B cell (primary cell): ENCODE measurements at regions not wholly inside any gene's neighbourhood (a gene's known extent, or its start where the extent isn't known, plus 50 kb on each side); places are given as distances from the start of the nearest gene placed in this dataset.

ENCODE experiments used
- ATAC-seq: fragments of 200-7000 bp; cut with Tn5 transposase; one replicate; pipeline ENCODE4 v1.10.0; 2021; ENCODE audit warnings: low read depth, mild to moderate bottlenecking, moderate number of reproducible peaks, moderate library complexity
- CTCF ChIA-PET: fragments of 350-600 bp; sonication (Branson Sonifier 250); formaldehyde crosslinking; loops from one replicate; lab custom pipeline; 2021; ENCODE audit warnings: antibody characterized with exemption, inconsistent platforms; lab: Charles Lee
- POLR2A ChIA-PET: fragments of 350-600 bp; sonication (Branson Sonifier 250); formaldehyde crosslinking; loops from one replicate; lab custom pipeline; 2021; ENCODE audit warnings: antibody characterized with exemption; lab: Charles Lee
- DNase-seq: peaks from one replicate; pipeline ENCODE4 v3.0.0; 2013
- H2AFZ ChIP-seq: 2 replicates; pipeline ENCODE4 v1.6.1; 2012; ENCODE audit warnings: mild to moderate bottlenecking, low read depth, low read length; ENCODE audit not compliant: insufficient read depth, poor library complexity, severe bottlenecking
- H3K27ac ChIP-seq, 2 donors: 1 replicate in 1 of 2; 2 replicates in 1 of 2; pipeline ENCODE4 v1.5.1; 2012 to 2013; ENCODE audit warnings: low read length in 2 of 2, mild to moderate bottlenecking in 2 of 2, moderate library complexity in 1 of 2
- H3K27me3 ChIP-seq, 4 experiments: fragments of 200-600 bp in 1 of 4; sonication (generic) in 1 of 4; replicated peaks in 1 of 4; 1 replicate in 2 of 4; 2 replicates in 2 of 4; pipeline versions ENCODE4 v1.6.1 to v1.7.0; 2013 to 2016; ENCODE audit warnings: low read length in 3 of 4, mild to moderate bottlenecking in 2 of 4, mixed read lengths in 1 of 4, moderate library complexity in 1 of 4; ENCODE audit not compliant: insufficient read depth in 4 of 4, control insufficient read depth in 3 of 4; ENCODE audit errors: control extremely low read depth in 1 of 4
- H3K36me3 ChIP-seq, 2 experiments: replicated peaks in 1 of 2; 1 replicate in 1 of 2; 2 replicates in 1 of 2; pipeline versions ENCODE4 v1.6.1 to v1.7.1; 2013; ENCODE audit warnings: low read length in 1 of 2; ENCODE audit not compliant: insufficient read depth in 2 of 2, control insufficient read depth in 1 of 2; ENCODE audit errors: control extremely low read depth in 1 of 2, extremely low read depth in 1 of 2
- H3K4me1 ChIP-seq, 2 donors: fragments of 200-600 bp in 1 of 2; sonication (generic) in 1 of 2; 1 replicate in 1 of 2; 2 replicates in 1 of 2; pipeline versions ENCODE4 v1.5.1 to v1.6.1; 2013 to 2017; ENCODE audit warnings: low read length in 2 of 2; ENCODE audit not compliant: control insufficient read depth in 2 of 2, insufficient read depth in 2 of 2
- H3K4me2 ChIP-seq: replicated peaks from 2 replicates; pipeline ENCODE3; 2012; ENCODE audit warnings: mild to moderate bottlenecking, low read depth, low read length; ENCODE audit not compliant: poor library complexity, severe bottlenecking
- H3K4me3 ChIP-seq, 5 experiments: fragments of 200-600 bp in 1 of 5; sonication (generic) in 1 of 5; 1 replicate in 3 of 5; 2 replicates in 2 of 5; pipeline versions ENCODE4 v1.5.1 to v1.7.0; 2011 to 2016; ENCODE audit warnings: low read length in 4 of 5, mild to moderate bottlenecking in 4 of 5, low read depth in 2 of 5, control low read depth in 1 of 5, moderate library complexity in 1 of 5; ENCODE audit not compliant: insufficient read depth in 1 of 5; ENCODE audit errors: control extremely low read depth in 1 of 5, extremely low read depth in 1 of 5
- H3K79me2 ChIP-seq: fragments of 200-600 bp; sonication (generic); one replicate; pipeline ENCODE4 v1.6.0; 2016; ENCODE audit warnings: low read length; ENCODE audit not compliant: control insufficient read depth, insufficient read depth
- H3K9ac ChIP-seq: fragments of 200-600 bp; sonication (generic); 2 replicates; pipeline ENCODE4 v1.6.1; 2017; ENCODE audit warnings: mild to moderate bottlenecking, low read length, moderate library complexity
- H3K9me3 ChIP-seq, 3 donors: one replicate each; pipeline versions ENCODE4 v1.6.1 to v1.7.1; 2013; ENCODE audit warnings: low read length in 2 of 3; ENCODE audit not compliant: control insufficient read depth in 2 of 3, insufficient read depth in 1 of 3; ENCODE audit errors: control extremely low read depth in 1 of 3
- H4K20me1 ChIP-seq: 2 replicates; pipeline ENCODE4 v1.6.0; 2012; ENCODE audit warnings: mild to moderate bottlenecking, low read length; ENCODE audit not compliant: insufficient read depth, control insufficient read depth, poor library complexity, severe bottlenecking
- H3K27ac Mint-ChIP-seq: one replicate; pipeline ENCODE4 v1.8.0; 2021; ENCODE audit warnings: mixed read lengths
- H3K27me3 Mint-ChIP-seq: one replicate; pipeline ENCODE4 v1.8.0; 2021; ENCODE audit warnings: mixed read lengths
- H3K4me1 Mint-ChIP-seq: one replicate; pipeline ENCODE4 v1.8.0; 2021; ENCODE audit warnings: mixed read lengths
- H3K4me3 Mint-ChIP-seq: one replicate; pipeline ENCODE4 v1.8.0; 2021; ENCODE audit warnings: mixed read lengths
- H3K9me3 Mint-ChIP-seq: one replicate; pipeline ENCODE4 v1.8.0; 2022; ENCODE audit warnings: mixed read lengths; ENCODE audit not compliant: insufficient read depth
- CTCF ChIP-seq: fragments of 200-600 bp; IDR thresholded peaks from one replicate; pipeline ENCODE4 v1.8.0; 2022; ENCODE audit warnings: antibody characterized with exemption, mild to moderate bottlenecking
- EZH2 ChIP-seq: IDR thresholded peaks from 2 replicates; pipeline ENCODE4 v1.6.1; 2012; ENCODE audit warnings: borderline replicate concordance, low read depth, mild to moderate bottlenecking, moderate library complexity, low read length; ENCODE audit not compliant: insufficient read depth, poor library complexity, severe bottlenecking
- WGBS: methylation state at CpG from one replicate; pipeline ENCODE4 v1.1.5; 2013; ENCODE audit warnings: missing lambda C conversion rate; ENCODE audit not compliant: insufficient coverage; 5-methylcytosine and 5-hydroxymethylcytosine counted together
- intact Hi-C: fragments of 100-400 bp; cut with micrococcal nuclease; formaldehyde crosslinking; loops from one replicate; pipeline ENCODE4 v1.10.0; 2022

- TF ChIP-seq EZH2 (no peak), CTCF (no peak)
- Mint-ChIP-seq H3K4me1 (no peaks in the 10 kb centered on the region), H3K27me3 (no peaks in the 10 kb centered on the region), H3K4me3 (no peak overlapping the region), H3K27ac (no peak overlapping the region), H3K9me3 (no peaks in the 10 kb centered on the region)
- CTCF ChIA-PET = no interaction called here
- Histone ChIP-seq H3K4me2 (no peak overlapping the region), H4K20me1 (no peaks in the 10 kb centered on the region), H3K36me3 (no peaks in the 10 kb centered on the region), H3K9ac (no peak overlapping the region), H3K79me2 (no peaks in the 10 kb centered on the region), H3K4me3 (no peak overlapping the region), H3K27me3 (no peaks in the 10 kb centered on the region), H3K9me3 (no peaks in the 10 kb centered on the region), H3K4me1 (no peaks in the 10 kb centered on the region), H2AFZ (no peak overlapping the region), H3K27ac (no peak overlapping the region)
- DNase-seq (no peak), ATAC-seq (no peak)
- intact Hi-C loops = no loop called here
- no CpG with 5 or more reads among the region's 1 CpG for WGBS
- POLR2A ChIA-PET = no interaction called here
These were observed 197.5 kb upstream of the COL3A1 start for GRCh38 chr2:188776634-188777033.

- intact Hi-C loops = no loop called here
- ATAC-seq = no peak
- H3K27me3 ChIP-seq = no peaks in the 10 kb centered on the region
- H3K9me3 ChIP-seq = no peaks in the 10 kb centered on the region
- no peaks in the 10 kb centered on the region for H3K4me1 ChIP-seq
- POLR2A ChIA-PET = no interaction called here
- no peak overlapping the region for H3K9ac ChIP-seq
- Mint-ChIP-seq H3K9me3 (peaks cover 4% of the 10 kb centered on the region), H3K4me3 (no peak overlapping the region), H3K27me3 (no peaks in the 10 kb centered on the region), H3K27ac (no peak overlapping the region), H3K4me1 (no peaks in the 10 kb centered on the region)
- no peak for DNase-seq
- no peak overlapping the region for H3K4me3 ChIP-seq
- no peaks in the 10 kb centered on the region for H4K20me1 ChIP-seq
- no peaks in the 10 kb centered on the region for H3K79me2 ChIP-seq
- no peak overlapping the region for H2AFZ ChIP-seq
- no peak overlapping the region for H3K27ac ChIP-seq
- TF ChIP-seq EZH2 = no peak
- TF ChIP-seq CTCF = no peak
- no peak overlapping the region for H3K4me2 ChIP-seq
- no peaks in the 10 kb centered on the region for H3K36me3 ChIP-seq
- WGBS = no CpG with 5 or more reads among the region's 1 CpG
- CTCF ChIA-PET = no interaction called here
These were observed 189.9 kb upstream of the COL3A1 start for GRCh38 chr2:188784269-188784762.
